GM23248 (cell line): ENCODE measurements at regions not wholly inside any gene's neighbourhood (a gene's known extent, or its start where the extent isn't known, plus 50 kb on each side); places are given as distances from the start of the nearest gene placed in this dataset.

Source experiments
- EZH2 ChIP-seq: fragments of 200-600 bp; sonication (generic); IDR thresholded peaks from 2 replicates; pipeline ENCODE4 v1.6.1; 2018; ENCODE audit warnings: antibody characterized with exemption, mild to moderate bottlenecking; ENCODE audit not compliant: insufficient read depth, poor library complexity, severe bottlenecking
- EZH2phosphoT487 ChIP-seq: fragments of 200-600 bp; sonication (generic); IDR thresholded peaks from 2 replicates; pipeline ENCODE4 v1.6.1; 2018; ENCODE audit warnings: antibody characterized with exemption, moderate library complexity, mild to moderate bottlenecking, low read depth; ENCODE audit not compliant: insufficient read depth

GRCh38 chr3:96027718-96028117 lies 786.7 kb upstream of the EPHA6 start:
- no peak for TF ChIP-seq EZH2
- TF ChIP-seq EZH2phosphoT487: no peak
